ENCODE measurements at regions not wholly inside any gene's neighbourhood (a gene's known extent, or its start where the extent isn't known, plus 50 kb on each side); places are given as distances from the start of the nearest gene placed in this dataset.
"Not testable (repeated sequence)": the region's sequence is repeated elsewhere in the genome, so short reads cannot be mapped to it uniquely, and the experiment has no call there.

DNA sequence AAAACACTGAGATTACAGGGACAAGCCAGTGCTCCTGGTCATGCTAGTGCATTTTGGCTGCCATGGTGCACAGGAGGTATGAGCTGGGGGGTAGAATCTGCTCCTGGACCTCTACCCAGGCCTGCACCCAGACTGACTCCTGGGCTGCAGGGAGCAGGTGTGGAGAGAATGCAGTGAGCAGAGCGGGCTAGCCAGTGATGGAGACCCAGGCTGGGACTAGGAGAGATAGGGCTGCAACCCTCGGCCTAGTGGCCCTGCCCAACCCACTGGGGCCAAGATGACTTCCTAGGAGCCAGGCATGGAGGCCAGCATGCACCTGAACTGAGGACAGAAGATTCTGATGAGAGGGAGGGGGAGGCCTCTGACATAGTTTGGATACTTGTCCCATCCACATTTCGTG lies 55.9 kb upstream of the CSPG4 start:
- not testable (repeated sequence) for H4K91ac ChIP-seq (ENCODE audit: low read depth, low read length); H2BK120ac ChIP-seq (ENCODE audit: insufficient read depth, low read length, poor library complexity); H2BK12ac ChIP-seq (ENCODE audit: low read length); H2BK5ac ChIP-seq (ENCODE audit: low read depth, low read length, poor library complexity); H3K27ac ChIP-seq (ENCODE audit: low read depth, low read length); H3K36me3 ChIP-seq (ENCODE audit: control insufficient read depth in 1 of 2, insufficient read depth in 2 of 2, low read length in 2 of 2); H3K4ac ChIP-seq (ENCODE audit: low read depth, low read length); H2AFZ ChIP-seq (ENCODE audit: insufficient read depth, low read length, poor library complexity); H3K9me3 ChIP-seq (ENCODE audit: insufficient read depth, low read depth, low read length); H3K79me2 ChIP-seq (ENCODE audit: control insufficient read depth, insufficient read depth, low read length, poor library complexity); DNase-seq; H3K4me1 ChIP-seq (ENCODE audit: control insufficient read depth in 1 of 2, insufficient read depth in 2 of 2, low read length in 2 of 2); H3K23ac ChIP-seq (ENCODE audit: low read length); H4K12ac ChIP-seq (ENCODE audit: low read depth, low read length); H4K8ac ChIP-seq (ENCODE audit: low read depth, low read length); H3K4me3 ChIP-seq (ENCODE audit: low read depth, low read length); H3K14ac ChIP-seq (ENCODE audit: low read length); H3K79me1 ChIP-seq (ENCODE audit: low read length); H3K4me2 ChIP-seq (ENCODE audit: low read length); H3K27me3 ChIP-seq (ENCODE audit: insufficient read depth, low read length); H3K9ac ChIP-seq (ENCODE audit: low read length); H3K18ac ChIP-seq (ENCODE audit: low read length)
- H2AK5ac ChIP-seq (ENCODE audit: low read length), result peak overlapping the region; percentile 12
- WGBS (ENCODE audit: extremely low coverage, insufficient coverage, insufficient read length), result no CpG with 5 or more reads among the region's 3 CpGs

- not testable (repeated sequence) for DNase-seq; H3K9ac ChIP-seq (ENCODE audit: low read length); H2AK5ac ChIP-seq (ENCODE audit: low read length); H3K18ac ChIP-seq (ENCODE audit: low read length); H3K9me3 ChIP-seq (ENCODE audit: insufficient read depth, low read depth, low read length); H3K14ac ChIP-seq (ENCODE audit: low read length); H4K8ac ChIP-seq (ENCODE audit: low read depth, low read length); H2AFZ ChIP-seq (ENCODE audit: insufficient read depth, low read length, poor library complexity); H3K4ac ChIP-seq (ENCODE audit: low read depth, low read length); H2BK12ac ChIP-seq (ENCODE audit: low read length); H2BK120ac ChIP-seq (ENCODE audit: insufficient read depth, low read length, poor library complexity); H4K12ac ChIP-seq (ENCODE audit: low read depth, low read length); H3K36me3 ChIP-seq (ENCODE audit: control insufficient read depth in 1 of 2, insufficient read depth in 2 of 2, low read length in 2 of 2); H3K79me1 ChIP-seq (ENCODE audit: low read length); H3K4me1 ChIP-seq (ENCODE audit: control insufficient read depth in 1 of 2, insufficient read depth in 2 of 2, low read length in 2 of 2); H3K27me3 ChIP-seq (ENCODE audit: insufficient read depth, low read length); H3K23ac ChIP-seq (ENCODE audit: low read length); H3K79me2 ChIP-seq (ENCODE audit: control insufficient read depth, insufficient read depth, low read length, poor library complexity); H2BK5ac ChIP-seq (ENCODE audit: low read depth, low read length, poor library complexity); H3K4me3 ChIP-seq (ENCODE audit: low read depth, low read length); H4K91ac ChIP-seq (ENCODE audit: low read depth, low read length); H3K4me2 ChIP-seq (ENCODE audit: low read length); H3K27ac ChIP-seq (ENCODE audit: low read depth, low read length)
- WGBS (ENCODE audit: extremely low coverage, insufficient coverage, insufficient read length), result no CpG with 5 or more reads among the region's 13 CpGs
Measured at GRCh38 chr15:75765551-75766305, 53.1 kb upstream of the CSPG4 start.

DNA sequence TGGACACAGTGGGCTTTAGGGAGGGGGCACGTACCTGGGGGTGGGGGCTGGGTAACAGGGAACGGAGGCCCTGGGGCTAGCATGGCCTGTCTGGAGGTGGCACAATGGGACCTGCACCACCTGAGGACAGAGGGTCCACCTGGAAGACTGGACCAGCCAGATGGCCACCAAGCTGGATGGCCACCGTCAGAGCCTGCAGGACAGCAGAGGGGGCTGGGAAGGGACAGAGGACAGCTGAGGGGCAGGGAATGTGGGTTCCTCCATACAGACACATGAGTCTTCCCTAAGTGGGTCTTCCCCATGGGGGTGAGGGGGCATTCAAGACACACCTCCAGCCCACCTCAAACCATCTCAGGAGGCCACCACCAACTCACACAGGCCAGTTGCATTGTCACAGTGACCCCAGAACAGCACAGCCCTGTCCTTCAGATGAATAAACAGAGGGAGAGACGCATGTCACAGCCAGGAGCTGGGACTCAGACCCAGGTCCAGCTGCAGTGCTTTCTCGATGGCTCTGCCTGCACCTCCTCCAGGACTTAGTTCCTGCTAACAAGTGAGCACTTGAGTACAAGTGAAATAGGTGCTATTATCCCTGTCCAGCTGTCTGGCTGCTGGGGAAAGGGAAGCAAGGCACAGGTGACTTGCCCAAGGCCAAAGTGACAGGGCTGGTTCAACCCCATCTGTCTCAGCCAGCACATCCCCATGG lies 52.4 kb upstream of the CSPG4 start:
- not testable (repeated sequence) for H4K12ac ChIP-seq (ENCODE audit: low read depth, low read length); H2BK5ac ChIP-seq (ENCODE audit: low read depth, low read length, poor library complexity); H2BK120ac ChIP-seq (ENCODE audit: insufficient read depth, low read length, poor library complexity); H2AFZ ChIP-seq (ENCODE audit: insufficient read depth, low read length, poor library complexity); H3K4me2 ChIP-seq (ENCODE audit: low read length); H3K4me1 ChIP-seq (ENCODE audit: control insufficient read depth in 1 of 2, insufficient read depth in 2 of 2, low read length in 2 of 2); H3K27me3 ChIP-seq (ENCODE audit: insufficient read depth, low read length); H2BK12ac ChIP-seq (ENCODE audit: low read length); H3K9me3 ChIP-seq (ENCODE audit: insufficient read depth, low read depth, low read length); H3K9ac ChIP-seq (ENCODE audit: low read length); H3K79me2 ChIP-seq (ENCODE audit: control insufficient read depth, insufficient read depth, low read length, poor library complexity); H3K14ac ChIP-seq (ENCODE audit: low read length); H3K36me3 ChIP-seq (ENCODE audit: control insufficient read depth in 1 of 2, insufficient read depth in 2 of 2, low read length in 2 of 2); H2AK5ac ChIP-seq (ENCODE audit: low read length); H3K18ac ChIP-seq (ENCODE audit: low read length); H4K91ac ChIP-seq (ENCODE audit: low read depth, low read length); H3K4me3 ChIP-seq (ENCODE audit: low read depth, low read length); H3K79me1 ChIP-seq (ENCODE audit: low read length); H3K27ac ChIP-seq (ENCODE audit: low read depth, low read length); H4K8ac ChIP-seq (ENCODE audit: low read depth, low read length); DNase-seq; H3K4ac ChIP-seq (ENCODE audit: low read depth, low read length); H3K23ac ChIP-seq (ENCODE audit: low read length)
- WGBS (ENCODE audit: extremely low coverage, insufficient coverage, insufficient read length), result no CpG with 5 or more reads among the region's 5 CpGs

- not testable (repeated sequence) for H3K36me3 ChIP-seq (ENCODE audit: control insufficient read depth in 1 of 2, insufficient read depth in 2 of 2, low read length in 2 of 2); H2BK12ac ChIP-seq (ENCODE audit: low read length); H4K91ac ChIP-seq (ENCODE audit: low read depth, low read length); H3K79me1 ChIP-seq (ENCODE audit: low read length); H3K4ac ChIP-seq (ENCODE audit: low read depth, low read length); H3K9me3 ChIP-seq (ENCODE audit: insufficient read depth, low read depth, low read length); H3K9ac ChIP-seq (ENCODE audit: low read length); H4K12ac ChIP-seq (ENCODE audit: low read depth, low read length); H3K23ac ChIP-seq (ENCODE audit: low read length); H2BK5ac ChIP-seq (ENCODE audit: low read depth, low read length, poor library complexity); H3K4me1 ChIP-seq (ENCODE audit: control insufficient read depth in 1 of 2, insufficient read depth in 2 of 2, low read length in 2 of 2); H3K4me2 ChIP-seq (ENCODE audit: low read length); H2AK5ac ChIP-seq (ENCODE audit: low read length); H3K4me3 ChIP-seq (ENCODE audit: low read depth, low read length); H4K8ac ChIP-seq (ENCODE audit: low read depth, low read length); H2BK120ac ChIP-seq (ENCODE audit: insufficient read depth, low read length, poor library complexity); H3K79me2 ChIP-seq (ENCODE audit: control insufficient read depth, insufficient read depth, low read length, poor library complexity); H3K27ac ChIP-seq (ENCODE audit: low read depth, low read length); H3K14ac ChIP-seq (ENCODE audit: low read length); DNase-seq; H2AFZ ChIP-seq (ENCODE audit: insufficient read depth, low read length, poor library complexity); H3K18ac ChIP-seq (ENCODE audit: low read length); H3K27me3 ChIP-seq (ENCODE audit: insufficient read depth, low read length)
- no CpG with 5 or more reads among the region's 14 CpGs for WGBS (ENCODE audit: extremely low coverage, insufficient coverage, insufficient read length)
Measured at GRCh38 chr15:75763635-75764600, 51.3 kb upstream of the CSPG4 start.
